Thoracic aorta (tissue), 2 donors: ENCODE measurements at regions not wholly inside any gene's neighbourhood (a gene's known extent, or its start where the extent isn't known, plus 50 kb on each side); places are given as distances from the start of the nearest gene placed in this dataset.
"Not testable (repeated sequence)": the region's sequence is repeated elsewhere in the genome, so short reads cannot be mapped to it uniquely, and the experiment has no call there.

ENCODE experiments used
- ATAC-seq: fragments of 150-250 bp; one replicate; pipeline ENCODE4 v1.8.0; 2017; ENCODE audit warnings: low read depth; ENCODE audit not compliant: insufficient number of reproducible peaks, low FRiP score
- DNase-seq: peaks from one replicate; pipeline ENCODE4 v3.0.0-alpha.2; 2020; ENCODE audit warnings: low spot score
- H3K27ac ChIP-seq, 2 donors: fragments of 200-600 bp; sonication (generic); 1 replicate in 1 of 2; 2 replicates in 1 of 2; pipeline ENCODE4 v1.5.1; 2016; ENCODE audit warnings: mild to moderate bottlenecking in 2 of 2, moderate library complexity in 2 of 2
- H3K27me3 ChIP-seq: fragments of 200-600 bp; sonication (generic); replicated peaks from 2 replicates; pipeline ENCODE4 v1.6.0; 2016; ENCODE audit warnings: mild to moderate bottlenecking; ENCODE audit not compliant: insufficient read depth
- H3K36me3 ChIP-seq: fragments of 200-600 bp; sonication (generic); one replicate; pipeline ENCODE4 v1.5.1; 2016
- H3K4me1 ChIP-seq, 2 donors: fragments of 200-600 bp; sonication (generic); 1 replicate in 1 of 2; 2 replicates in 1 of 2; pipeline versions ENCODE4 v1.5.1 to v1.6.0; 2016; ENCODE audit warnings: low read depth in 2 of 2, mild to moderate bottlenecking in 1 of 2; ENCODE audit not compliant: control insufficient read depth in 1 of 2
- H3K4me3 ChIP-seq: fragments of 200-600 bp; sonication (generic); 2 replicates; pipeline ENCODE4 v1.5.1; 2016; ENCODE audit warnings: mild to moderate bottlenecking
- H3K9me3 ChIP-seq: fragments of 200-600 bp; sonication (generic); 2 replicates; pipeline ENCODE4 v1.5.1; 2016
- CTCF ChIP-seq: fragments of 200-600 bp; sonication (generic); IDR thresholded peaks from one replicate; pipeline ENCODE4 v1.5.1; 2019; ENCODE audit warnings: antibody characterized with exemption

GRCh38 chrX:87968118-87968517, 450.5 kb downstream of the KLHL4 start:
- DNase-seq (no peak), ATAC-seq (no peak)
- no peak overlapping the region for H3K4me3 ChIP-seq
- H3K9me3 ChIP-seq = no peaks in the 10 kb centered on the region
- H3K27me3 ChIP-seq = no peaks in the 10 kb centered on the region
- no peaks in the 10 kb centered on the region for H3K36me3 ChIP-seq
- TF ChIP-seq CTCF = no peak
- H3K27ac ChIP-seq = no peak overlapping the region
- no peaks in the 10 kb centered on the region for H3K4me1 ChIP-seq

GRCh38 chrX:87972121-87972520, 454.5 kb downstream of the KLHL4 start:
- ATAC-seq, H3K9me3 ChIP-seq, DNase-seq, H3K27ac ChIP-seq, H3K36me3 ChIP-seq, H3K4me1 ChIP-seq, H3K27me3 ChIP-seq, H3K4me3 ChIP-seq: not testable (repeated sequence)

GRCh38 chrX:87975365-87975764, 457.8 kb downstream of the KLHL4 start:
- no peak for TF ChIP-seq CTCF
- Histone ChIP-seq H3K27ac (no peak overlapping the region), H3K4me1 (no peaks in the 10 kb centered on the region), H3K27me3 (no peaks in the 10 kb centered on the region), H3K36me3 (no peaks in the 10 kb centered on the region), H3K9me3 (no peaks in the 10 kb centered on the region), H3K4me3 (no peak overlapping the region)
- no peak for DNase-seq
- ATAC-seq = no peak

- ATAC-seq, DNase-seq, H3K4me3 ChIP-seq, H3K27me3 ChIP-seq, H3K27ac ChIP-seq, H3K36me3 ChIP-seq, H3K9me3 ChIP-seq, H3K4me1 ChIP-seq: not testable (repeated sequence)
Measured at GRCh38 chrX:88007873-88008272, 490.3 kb downstream of the KLHL4 start.

- no peak overlapping the region for H3K27ac ChIP-seq
- H3K9me3 ChIP-seq = no peaks in the 10 kb centered on the region
- ATAC-seq (no peak), DNase-seq (no peak)
- no peak overlapping the region for H3K4me3 ChIP-seq
- H3K27me3 ChIP-seq = no peaks in the 10 kb centered on the region
- no peak for TF ChIP-seq CTCF
- H3K4me1 ChIP-seq = no peaks in the 10 kb centered on the region
- no peaks in the 10 kb centered on the region for H3K36me3 ChIP-seq
Measured at GRCh38 chrX:88024022-88024421, 506.4 kb downstream of the KLHL4 start.

GRCh38 chrX:88072339-88073030, 554.9 kb downstream of the KLHL4 start:
- Histone ChIP-seq H3K27ac (no peak overlapping the region), H3K27me3 (no peaks in the 10 kb centered on the region), H3K4me3 (no peak overlapping the region), H3K9me3 (no peaks in the 10 kb centered on the region), H3K4me1 (no peaks in the 10 kb centered on the region), H3K36me3 (no peaks in the 10 kb centered on the region)
- ATAC-seq (no peak), DNase-seq (no peak)
- no peak for TF ChIP-seq CTCF
